HG03575 (cell line): ENCODE measurements at regions not wholly inside any gene's neighbourhood (a gene's known extent, or its start where the extent isn't known, plus 50 kb on each side); places are given as distances from the start of the nearest gene placed in this dataset.
"Not testable (repeated sequence)": the region's sequence is repeated elsewhere in the genome, so short reads cannot be mapped to it uniquely, and the experiment has no call there.

ENCODE experiments used
- ATAC-seq: cut with Tn5 transposase; IDR thresholded peaks from one replicate; pipeline ENCODE4 v1.9.1; 2021; ENCODE audit not compliant: unreplicated experiment, insufficient number of reproducible peaks, low FRiP score; ENCODE audit errors: extremely low read depth

DNA sequence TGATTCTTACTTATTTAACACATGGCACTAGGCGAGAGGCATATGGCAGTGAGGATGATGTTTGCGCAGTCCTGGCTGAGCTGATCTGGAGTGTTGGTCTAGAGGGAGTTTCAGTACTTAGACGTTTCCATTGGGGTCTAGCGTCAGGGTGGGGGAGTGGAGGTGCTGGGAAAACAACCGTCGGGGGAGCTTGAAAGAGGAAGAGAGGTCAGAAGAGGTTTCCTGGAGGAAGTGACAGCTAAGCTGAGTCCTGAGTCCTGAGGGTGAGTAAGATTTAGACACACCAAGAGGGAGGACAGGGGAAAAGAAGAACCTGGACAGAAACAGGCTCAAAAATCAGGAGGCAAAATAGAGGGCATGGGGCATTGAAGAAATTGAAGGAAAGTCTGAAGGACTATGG, 81.4 kb downstream of the ALOX5AP start:
- no peak for ATAC-seq

DNA sequence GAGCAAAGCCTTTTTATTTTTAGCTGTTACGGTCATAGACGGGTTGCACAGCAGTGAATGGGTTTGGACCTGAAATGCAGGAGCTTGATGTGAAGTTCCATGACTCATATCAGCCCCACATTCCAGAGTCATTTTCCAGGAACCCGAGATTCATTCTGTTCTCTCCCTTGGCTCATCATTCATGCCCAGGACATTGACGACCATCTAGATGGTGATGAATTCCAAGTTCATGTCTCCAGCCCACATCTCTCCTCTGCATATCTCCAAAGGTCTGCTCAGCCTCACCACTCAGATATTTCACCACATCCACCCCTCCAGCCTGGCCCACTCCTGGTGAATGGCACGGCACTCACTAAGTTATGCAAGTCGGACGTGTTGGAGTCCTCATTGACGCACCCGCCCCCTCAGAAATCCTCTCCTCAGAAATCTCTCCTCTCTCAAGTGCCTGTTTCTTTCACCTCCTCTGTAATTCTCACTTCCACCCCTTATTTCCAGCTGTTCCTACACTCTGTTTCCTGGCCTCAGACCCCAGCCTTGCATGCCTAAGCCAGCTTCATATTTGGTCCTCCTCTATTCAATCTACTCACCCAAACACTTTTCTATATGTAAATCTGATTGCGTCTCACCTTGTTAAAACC, 83.1 kb downstream of the ALOX5AP start:
- ATAC-seq, result no peak

DNA sequence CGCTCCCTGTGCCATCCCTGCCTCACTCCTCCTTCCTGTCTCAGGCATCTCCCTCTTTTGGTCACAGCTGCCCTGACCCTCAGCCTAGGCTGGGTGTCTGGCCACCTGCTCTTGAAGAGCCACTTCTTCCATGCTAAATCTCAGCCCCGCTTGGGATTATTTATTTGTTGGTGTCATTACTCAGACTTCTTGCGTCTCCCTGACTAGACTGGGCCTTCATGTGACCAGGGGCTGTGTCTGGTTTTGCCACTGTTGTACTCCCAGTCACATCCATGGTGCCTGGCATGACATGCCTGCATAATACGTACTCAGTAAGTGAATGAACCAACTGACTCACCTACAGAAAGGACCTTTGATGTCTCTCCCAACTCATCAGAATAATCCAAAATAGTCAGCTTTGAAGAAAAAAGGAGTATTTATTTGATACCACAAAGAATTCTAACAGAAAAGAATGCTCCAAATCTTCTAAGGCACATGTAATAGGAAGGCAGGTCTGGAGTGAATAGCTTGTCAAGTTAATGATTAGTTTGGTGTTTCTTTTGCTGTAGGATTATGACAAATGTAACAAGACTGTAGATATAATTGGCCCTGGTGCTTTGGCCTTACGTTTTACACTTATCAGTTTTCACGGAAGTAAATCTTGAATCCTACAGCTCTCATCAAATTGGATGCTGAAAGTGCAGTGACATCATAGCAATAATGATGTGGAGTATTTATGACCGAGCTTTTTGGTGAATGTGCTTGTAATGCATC, 84.0 kb downstream of the ALOX5AP start:
- no peak for ATAC-seq

DNA sequence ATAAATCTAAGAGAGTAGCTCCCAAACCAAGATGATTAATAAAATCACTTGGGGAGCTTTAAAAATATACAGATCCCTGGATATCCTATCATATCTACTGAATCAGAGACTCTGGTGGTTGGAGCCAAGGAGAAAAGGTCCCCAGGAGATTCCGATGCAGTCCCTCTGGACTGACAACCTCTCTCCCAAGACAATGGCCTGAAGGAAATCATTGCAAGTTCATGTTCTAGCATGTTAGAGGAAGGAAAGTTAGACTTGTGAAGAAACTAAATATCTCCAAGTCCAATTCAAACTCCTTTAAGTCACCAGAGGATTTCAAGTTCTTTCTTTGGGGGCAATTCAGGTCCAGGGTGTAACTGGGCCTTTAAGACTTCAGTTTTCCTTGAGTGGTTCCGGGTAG, 84.7 kb upstream of the MEDAG start:
- ATAC-seq, result no peak

DNA sequence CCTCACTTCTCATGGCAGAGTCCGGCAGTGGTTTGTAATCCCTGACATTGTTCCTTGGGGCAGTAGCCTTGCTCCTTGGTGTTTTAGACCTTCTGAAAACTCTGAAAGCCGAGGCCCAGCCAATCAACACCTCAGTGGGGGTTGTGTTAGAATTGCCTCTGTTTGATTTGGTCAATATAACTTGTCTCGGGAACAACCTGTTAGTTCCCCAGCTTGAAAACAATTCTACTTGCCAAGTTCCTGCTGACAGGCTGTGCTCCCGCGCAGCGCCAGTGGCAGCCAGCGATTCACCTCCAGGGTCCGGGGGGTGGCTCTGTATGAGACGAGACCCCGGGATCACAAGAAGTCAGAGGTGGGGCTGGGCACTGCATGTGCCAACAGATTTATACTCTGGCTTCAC, 81.4 kb upstream of the MEDAG start:
- ATAC-seq, result no peak

DNA sequence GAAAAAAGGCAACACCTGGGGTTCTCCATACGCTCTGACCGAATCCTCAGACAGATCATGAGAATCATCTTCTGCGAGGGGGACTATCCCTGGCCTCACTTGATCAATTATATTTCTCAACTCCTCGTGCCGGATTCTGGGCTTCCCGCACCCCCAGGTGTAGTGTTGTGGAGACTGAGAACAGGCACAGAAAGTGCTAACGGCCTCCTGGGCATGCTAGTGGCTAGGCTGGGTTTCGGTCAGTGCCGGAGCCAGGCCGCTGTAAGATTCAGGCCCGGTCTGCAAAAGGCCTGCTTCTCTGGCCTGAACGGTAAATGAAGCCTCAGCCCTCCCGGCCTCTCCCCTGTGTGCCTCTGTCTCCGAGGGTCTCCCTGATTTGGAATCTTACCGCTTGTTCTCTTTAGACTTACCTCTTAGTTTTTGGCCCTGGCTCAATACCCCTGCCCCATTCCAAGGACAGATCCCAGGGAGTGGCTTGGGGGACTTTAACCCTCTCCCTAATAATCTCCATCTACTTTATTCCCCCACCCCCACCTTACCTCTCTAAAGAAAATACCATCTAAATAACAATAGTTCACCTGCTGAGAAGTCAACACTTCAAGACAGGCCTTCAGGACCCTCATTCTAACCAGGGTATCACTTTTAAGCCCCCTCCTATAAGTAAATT, 79.0 kb upstream of the MEDAG start:
- ATAC-seq, result no peak

DNA sequence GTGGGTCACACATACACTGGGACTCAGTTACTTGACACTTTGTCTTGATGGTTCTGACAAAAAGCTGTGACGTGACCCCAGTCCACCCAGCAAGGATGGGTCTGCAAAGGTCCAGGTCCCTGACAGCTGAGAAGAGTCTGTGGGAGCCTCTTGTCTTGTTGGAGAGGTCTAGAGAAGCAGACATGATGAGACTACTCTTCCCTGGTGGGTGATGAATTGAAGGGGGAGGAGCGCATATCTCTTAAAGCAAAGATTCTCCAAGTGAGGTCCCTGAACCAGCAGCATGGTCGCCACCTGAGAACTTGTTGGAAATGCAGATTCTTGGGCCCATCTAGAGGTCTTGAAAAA, 78.5 kb upstream of the MEDAG start:
- ATAC-seq, result no peak

DNA sequence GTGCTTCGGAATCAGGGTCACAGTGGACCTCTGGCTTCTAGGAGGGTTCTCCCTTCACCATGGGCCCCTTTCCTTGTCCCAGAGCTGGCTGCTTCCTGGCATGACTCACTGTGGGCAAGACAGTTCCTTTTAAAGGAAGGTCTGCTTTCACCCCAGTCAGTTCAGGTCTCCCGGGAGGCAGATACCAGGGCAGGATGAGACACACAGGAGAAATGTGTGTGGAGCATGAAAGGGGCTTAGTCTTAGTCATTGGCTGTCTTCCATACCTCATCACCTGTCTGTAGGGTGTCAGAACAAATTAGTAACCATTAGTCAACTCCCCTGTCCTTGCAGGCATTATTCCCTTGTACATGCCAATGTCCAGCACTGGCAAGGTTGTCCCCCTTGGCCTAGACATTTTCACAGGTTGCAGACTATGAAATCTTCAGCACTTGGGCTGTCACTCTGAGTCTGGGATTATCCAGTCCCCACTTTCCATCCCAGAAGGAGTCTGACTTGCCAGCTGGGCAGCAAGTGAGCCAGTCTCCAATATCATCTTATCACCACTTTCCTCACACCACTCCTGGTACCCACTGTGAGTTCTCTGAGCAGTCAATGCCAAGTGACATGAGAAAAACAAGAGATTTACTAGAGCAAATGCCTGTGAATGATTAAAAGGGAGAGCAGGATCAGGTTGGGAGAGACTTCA, 76.8 kb upstream of the MEDAG start:
- ATAC-seq, result no peak

DNA sequence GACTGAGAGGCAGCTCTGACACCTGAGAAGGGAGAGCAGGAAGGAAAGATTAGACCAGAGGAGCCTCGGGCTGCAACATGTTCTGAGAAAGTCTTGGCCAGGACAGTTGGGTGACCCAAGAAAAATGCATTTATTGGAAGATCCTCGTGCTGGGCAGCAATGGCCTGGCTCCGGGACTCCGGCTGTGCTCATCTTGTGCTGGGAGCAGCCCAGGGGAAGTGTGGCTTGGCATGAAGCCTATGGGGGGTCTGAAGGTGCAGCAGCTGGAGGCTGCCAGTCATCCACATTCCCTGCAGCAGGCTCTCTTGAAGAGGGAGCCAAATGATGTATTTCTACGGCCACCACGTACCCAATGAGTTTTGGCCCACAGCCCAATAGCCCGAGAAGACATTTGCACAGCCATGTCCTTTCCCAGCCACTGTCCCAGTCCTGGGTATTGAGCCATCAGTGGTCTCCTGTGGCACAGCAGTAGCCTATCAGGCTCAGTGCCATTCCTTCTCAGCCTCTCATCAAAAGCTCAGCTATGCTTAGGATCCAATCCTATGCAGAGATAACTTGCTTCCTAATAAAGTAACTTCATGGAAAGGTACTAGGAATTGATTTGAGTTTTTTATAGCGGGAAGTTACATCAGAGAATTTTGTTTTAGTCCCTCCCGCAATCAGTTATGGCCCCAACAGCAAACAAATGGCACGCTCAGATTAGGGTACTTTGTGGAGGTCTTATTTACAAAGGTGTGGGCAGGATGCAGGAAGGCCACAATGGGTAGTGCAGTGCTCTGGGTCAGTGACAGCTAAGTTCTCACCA, 76.0 kb upstream of the MEDAG start:
- ATAC-seq, result no peak

DNA sequence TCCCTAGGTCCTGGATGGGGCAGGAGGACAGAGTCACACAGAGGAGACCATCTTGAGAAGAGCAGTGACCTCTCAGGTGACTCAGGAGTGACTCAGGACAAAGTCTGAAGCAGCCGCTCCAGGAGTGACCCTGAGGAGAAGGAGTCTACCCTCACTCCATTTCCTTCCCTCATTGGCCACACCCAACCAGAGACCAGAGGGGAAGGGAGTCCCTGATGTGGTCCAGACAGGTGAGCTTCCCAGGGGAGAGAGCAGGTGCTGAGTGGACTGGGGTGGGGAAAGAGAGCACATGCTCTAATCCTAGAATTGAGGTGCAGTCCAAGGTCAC, 75.5 kb upstream of the MEDAG start:
- ATAC-seq, result no peak

DNA sequence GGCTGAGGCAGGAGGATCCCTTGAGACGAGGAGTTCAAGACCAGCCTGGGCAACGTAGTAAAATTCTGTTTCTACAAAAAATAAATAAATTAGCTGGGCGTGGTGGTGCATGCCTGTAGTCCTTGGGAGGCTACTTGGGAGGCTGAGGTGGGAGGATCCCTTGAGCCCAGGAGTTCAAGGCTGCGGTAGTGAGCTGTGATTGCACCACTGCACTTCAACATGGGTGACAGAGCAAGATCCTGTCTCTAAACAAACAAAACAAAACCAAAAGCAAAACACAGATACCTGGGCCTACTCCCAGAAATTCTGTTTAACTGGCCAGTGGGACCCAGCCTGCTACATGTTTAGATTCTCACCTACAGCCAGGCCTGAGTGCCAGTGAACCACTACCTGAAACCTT, 74.6 kb upstream of the MEDAG start:
- no peak for ATAC-seq

DNA sequence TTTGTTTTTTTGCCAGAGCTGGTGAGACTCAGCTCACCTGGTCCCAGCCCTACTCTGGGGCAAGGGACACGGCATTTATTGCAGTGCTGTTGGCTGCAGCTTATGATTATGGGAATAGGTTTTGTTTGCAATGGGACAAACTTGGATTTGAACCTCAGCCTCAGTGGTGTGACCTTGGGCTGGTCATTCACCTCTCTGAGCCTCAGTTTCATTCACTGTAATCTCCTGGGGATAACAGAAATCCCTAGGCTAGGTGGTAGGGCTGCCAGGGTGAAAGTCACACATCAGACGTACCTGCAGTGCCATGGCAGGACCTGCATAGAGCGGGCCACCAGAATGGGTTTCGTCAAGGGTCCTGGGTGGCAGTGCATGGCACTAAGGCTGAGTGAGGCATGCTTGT, 73.7 kb upstream of the MEDAG start:
- ATAC-seq, result no peak

DNA sequence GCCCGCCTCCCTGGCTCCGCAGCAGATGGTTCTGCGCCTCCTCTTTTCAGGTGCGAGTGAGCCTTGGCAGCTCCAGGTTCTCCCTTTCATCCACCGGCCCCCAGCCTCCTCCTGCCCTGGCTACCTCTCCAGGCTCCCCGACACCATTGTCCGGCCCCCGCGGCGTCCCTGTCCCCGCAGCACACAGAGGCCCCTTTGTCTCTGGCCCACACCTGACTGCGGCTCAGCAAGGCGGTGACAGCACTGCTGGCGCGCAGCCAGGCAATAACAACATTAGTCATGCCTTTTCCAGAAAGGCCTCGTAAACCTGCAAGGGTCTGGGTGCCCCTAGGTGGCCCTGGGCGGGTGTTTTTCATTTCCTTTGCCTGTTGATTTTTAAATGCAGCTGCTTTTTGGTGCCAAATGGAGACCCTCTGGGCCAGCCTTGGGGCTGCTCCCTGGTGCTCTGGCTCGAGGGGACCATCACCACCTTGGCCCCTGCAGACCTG, 73.2 kb upstream of the MEDAG start:
- no peak for ATAC-seq

DNA sequence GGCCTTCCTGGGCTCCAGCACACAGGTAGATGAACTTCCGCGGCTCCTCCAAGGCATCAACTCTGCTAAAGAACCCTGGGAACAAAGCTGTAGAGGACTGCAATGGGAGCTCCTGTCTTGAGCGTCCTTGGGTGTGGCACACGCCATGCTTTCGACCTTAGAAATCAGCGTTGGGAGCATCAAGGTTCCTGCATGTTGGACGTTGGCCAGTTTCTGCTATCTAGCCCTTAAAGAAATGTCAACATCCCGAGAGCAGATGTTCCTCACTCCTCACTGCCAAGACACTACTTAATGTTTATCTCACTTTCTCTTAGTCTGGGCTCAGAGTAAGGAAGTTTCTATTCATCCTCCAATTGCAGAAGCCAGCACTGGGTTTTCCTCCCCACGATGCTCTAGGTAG, 70.6 kb upstream of the MEDAG start:
- ATAC-seq, result no peak

DNA sequence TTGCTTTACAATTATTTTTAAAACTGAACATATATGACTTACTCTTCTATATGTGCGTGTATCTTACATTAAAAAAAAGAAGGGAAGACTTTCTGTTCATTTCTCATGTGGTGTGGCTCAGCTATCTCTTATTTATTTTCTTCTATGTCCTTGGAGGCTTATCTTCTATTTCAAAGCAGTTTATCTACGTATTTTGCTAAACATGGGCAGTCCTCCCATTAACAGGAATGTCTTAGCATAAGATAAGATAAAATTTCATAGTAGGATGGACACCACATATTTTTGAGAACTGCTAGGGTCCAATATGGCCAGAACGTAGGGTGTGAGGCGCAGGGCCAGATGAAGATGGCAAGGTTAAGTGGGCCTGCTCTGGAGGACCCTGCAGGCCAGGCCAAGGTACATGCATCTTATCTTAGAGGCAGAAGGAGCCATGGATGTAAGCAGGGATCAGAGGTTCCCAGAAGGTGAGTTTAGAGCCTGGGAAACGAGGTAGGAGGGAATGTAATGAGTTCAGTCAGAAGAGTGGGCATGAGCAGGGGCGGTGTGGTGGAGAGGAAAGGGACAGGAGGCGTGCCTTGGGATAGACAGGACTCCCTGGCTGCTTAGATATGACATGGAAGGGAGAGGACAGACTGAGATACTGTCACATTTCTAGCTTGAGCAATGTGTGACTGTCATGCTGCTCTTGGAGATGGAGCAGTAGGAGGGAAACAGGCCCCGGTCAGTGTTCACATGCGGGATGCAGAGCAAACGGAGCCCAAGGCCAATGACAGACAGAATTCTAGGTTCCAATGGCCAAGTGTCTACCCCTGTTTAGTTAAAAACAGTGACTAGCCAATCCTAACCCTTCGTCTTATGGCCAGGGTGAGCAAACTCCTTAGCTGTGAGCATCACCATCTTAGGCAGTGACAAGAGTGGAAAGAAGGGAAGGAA, 68.6 kb upstream of the MEDAG start:
- ATAC-seq, result no peak

DNA sequence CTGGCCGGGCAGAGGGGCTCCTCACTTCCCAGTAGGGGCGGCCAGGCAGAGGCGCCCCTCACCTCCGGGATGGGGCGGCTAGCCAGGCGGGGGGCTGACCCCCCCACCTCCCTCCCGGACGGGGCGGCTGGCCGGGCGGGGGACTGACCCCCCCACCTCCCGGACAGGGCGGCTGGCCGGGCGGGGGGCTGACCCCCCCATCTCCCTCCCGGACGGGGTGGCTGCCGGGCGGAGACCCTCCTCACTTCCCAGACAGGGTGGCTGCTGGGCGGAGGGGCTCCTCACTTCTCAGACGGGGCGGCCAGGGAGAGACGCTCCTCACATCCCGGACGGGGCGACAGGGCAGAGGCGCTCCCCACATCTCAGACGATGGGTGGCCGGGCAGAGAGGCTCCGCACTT, 66.4 kb upstream of the MEDAG start:
- not testable (repeated sequence) for ATAC-seq

DNA sequence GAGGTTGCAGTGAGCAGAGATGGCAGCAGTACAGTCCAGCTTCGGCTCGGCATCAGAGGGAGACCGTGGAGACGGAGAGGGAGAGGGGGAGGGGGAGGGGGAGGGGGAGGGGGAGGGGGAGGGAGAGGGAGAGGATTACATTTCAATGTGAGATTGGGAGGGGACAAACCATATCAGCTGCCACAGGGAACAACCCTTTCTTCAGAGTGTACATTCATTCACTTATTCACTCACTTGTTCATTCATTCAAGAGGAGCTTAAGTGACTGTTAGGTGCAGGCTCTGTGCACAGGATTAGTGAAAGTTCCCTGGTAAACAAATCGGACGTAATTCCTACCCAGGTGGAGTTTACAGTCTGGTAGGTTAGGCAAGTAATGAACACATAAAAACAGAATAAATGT, 65.6 kb upstream of the MEDAG start:
- ATAC-seq, result no peak

DNA sequence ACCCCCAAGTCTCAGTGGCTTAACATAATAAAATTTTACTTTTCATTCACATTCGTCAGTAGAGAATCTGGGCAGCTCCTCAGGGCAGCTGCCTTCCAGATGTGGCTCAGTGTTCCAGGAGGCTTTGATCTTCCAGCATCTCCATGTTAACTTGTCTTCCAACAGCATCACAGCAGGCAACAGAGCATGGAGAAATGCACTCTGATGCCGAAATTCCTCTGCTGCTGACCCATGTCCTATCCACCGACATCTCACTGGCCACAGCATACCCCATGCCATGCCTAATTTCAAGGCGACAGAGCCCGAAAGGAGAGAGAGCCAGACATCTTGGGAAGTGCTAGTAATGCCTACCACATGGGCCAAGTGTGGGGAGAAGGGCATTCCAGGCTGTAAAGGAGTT, 64.9 kb upstream of the MEDAG start:
- ATAC-seq, result no peak
